HS-5 (cell line): ENCODE measurements at regions not wholly inside any gene's neighbourhood (a gene's known extent, or its start where the extent isn't known, plus 50 kb on each side); places are given as distances from the start of the nearest gene placed in this dataset.
A peak's percentile ranks its signal among the peaks of the same experiment; 100 is the strongest.

Source experiments
- DNase-seq: peaks from one replicate; pipeline ENCODE4 v3.0.0-alpha.2; 2012; ENCODE audit warnings: low read depth

DNA sequence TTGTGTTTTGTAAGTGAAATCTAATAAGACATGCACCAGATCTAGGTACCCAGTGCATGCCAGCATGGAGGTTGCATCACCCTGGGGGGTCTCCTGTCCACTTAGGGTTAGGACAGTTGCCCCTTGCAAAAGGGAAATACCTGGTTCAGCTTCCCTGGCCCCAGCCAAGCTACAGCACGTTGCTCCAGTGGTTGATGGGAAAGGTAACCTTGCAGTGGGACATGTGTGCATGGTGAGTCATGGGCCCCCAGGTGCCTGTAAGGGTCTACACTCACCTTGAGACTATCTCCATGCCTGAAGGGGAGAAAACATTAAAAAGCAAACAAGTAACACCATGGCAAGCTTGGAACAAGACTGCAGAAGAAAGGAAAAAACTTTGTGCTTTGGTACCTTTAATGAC is 143.9 kb downstream of the LSM5 start:
- no peak for DNase-seq

DNA sequence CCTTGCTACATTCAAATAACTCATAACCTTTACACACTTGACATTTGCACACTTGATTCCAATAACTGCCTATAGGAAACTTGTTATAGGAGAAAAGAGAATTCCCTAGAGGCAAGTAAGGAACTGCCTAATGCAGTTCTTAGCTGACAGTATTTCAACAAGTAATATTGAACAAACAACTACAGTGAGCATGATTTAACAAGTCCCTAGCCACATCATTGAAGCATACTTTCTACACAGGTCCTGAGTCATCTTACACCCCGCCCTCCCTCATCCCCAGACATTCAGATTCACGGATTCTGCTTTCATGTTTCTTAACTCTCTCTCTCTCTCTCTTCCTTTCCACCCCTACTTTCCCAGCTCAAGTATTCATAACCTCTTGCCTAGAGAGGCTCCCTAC is 153.5 kb downstream of the LSM5 start:
- DNase-seq, result peak; percentile 25

GRCh38 chr7:32335107-32335506 is 155.1 kb downstream of the LSM5 start:
- peak; percentile 45 for DNase-seq

DNA sequence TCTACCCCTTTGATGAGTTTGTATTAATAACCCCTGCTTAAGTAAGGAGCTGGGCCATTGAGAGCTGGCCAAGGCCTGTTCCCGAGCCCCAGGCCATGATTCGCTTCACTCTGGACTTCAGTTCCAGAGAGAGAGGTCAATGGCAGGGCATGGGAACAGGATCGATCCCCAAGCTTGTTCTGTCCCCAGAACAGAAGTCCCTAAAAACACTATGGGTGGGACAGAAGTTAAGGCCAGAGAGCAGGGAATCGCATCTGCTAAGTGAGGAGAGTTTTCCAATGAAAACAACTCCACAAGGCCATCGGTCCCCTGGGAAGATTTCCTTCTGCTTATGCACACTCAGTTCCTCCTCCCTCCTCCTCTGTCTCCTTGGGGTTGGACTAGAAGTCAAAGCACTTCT is 159.6 kb downstream of the LSM5 start:
- DNase-seq, result no peak

GRCh38 chr7:32326078-32326477 is 164.1 kb downstream of the LSM5 start:
- no peak for DNase-seq

GRCh38 chr7:32323712-32324111 is 166.5 kb downstream of the LSM5 start:
- no peak for DNase-seq

DNA sequence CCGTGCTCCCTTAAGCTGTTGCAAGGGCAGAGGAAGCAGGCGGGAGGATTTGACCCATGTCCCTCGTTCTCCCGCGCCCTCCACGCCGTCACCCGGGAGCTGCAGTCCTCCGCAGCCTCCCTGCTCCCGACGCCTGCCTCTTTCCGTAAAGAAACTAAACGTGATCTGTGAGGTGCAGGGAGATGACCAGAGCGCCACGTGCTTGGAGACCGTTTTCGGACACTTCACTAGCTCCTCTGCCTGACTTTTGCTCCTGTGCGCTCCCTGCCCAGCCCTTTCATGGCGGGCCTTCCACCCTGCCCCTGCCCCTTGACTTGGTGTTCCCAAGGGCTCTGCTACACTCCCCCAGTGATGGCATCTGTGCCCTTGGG is 171.2 kb downstream of the LSM5 start:
- no peak for DNase-seq

DNA sequence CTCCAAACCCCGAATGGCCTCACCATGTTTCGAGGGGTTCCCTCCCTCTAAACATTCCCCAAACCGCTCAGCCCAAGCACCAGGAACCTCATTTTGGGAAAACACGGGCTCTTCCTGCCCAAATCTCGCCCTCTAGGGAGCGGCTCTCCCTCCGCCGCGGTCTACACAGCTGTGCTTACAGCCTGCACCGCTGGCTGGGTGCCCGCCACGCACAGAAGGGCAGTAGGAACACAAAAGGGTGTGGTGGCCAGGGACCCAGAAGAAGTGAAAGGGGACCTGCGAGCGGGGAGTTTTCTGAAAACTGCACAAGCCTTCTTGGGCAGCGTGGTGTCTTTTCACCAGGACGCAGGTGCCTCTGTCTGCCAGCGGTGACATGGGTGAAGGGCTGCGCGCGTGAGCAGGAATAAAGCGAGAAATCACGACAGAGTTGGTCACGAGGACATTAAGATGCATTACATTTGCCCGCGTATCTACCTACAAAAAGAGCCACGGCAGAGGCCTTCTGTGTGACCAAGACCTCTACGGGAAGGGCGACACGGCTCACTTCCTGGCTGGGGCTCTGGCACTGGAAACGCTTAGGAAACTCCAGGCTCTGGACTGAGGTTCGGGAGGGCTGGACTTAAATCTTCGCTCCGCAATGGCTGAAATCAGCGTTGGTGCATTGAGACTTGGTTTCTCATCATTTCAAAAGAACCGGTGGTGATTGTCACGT is 171.7 kb downstream of the LSM5 start:
- no peak for DNase-seq

DNA sequence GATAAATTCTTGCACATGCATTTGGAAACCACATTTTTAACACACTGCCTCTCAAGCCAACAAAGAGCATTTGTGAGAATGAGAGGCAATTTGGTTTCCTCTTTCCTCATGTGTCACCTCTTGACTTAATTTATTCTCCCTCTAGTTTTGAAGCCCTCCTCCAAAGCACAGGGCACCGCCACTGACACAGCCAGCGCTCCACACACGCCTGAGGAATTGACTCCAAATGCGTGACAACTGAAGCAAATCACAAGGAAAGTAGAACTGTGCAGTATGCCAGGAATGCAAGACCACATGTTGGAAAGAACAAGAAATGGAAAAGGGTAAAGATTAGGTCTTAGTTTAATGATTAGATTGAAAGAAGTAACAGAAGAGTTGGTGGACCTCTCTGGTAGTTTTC is 173.3 kb downstream of the LSM5 start:
- DNase-seq, result no peak

DNA sequence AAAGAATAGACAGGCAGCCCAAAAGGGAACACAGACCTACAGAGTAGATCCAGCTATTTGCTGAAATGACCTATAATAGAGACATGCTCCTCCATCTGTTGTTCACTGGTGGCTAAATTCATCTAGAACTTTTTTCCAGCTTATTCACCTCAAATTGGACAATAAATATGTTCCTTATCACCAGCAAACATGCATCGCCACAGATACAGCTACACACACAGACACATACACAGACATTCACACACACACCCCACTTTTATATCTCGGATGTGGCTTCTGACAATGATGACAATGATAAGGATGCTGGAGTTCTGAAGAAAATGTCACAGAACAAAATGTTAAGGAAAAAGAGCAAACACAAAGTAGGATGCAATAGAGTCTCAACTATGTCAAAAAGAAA is 175.4 kb downstream of the LSM5 start:
- no peak for DNase-seq

DNA sequence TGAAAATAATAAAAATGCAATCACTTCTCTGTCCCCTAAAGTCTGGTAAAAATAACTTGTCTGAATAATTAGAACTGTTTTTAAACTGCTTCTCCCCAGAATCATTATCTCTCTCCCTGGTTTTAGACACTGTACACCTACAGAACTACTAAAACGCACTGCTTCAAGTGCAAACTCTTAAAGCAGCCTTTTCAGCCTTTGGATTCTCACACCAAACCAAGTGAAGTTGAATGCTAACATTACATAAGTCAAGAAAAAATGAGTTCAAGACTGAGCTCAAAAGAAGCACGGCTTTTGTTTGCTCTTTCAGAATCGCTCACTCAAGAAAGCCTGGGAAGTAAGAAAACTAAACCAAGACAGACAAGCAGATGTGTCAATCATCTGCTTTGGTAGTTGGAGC is 188.8 kb downstream of the LSM5 start:
- no peak for DNase-seq

DNA sequence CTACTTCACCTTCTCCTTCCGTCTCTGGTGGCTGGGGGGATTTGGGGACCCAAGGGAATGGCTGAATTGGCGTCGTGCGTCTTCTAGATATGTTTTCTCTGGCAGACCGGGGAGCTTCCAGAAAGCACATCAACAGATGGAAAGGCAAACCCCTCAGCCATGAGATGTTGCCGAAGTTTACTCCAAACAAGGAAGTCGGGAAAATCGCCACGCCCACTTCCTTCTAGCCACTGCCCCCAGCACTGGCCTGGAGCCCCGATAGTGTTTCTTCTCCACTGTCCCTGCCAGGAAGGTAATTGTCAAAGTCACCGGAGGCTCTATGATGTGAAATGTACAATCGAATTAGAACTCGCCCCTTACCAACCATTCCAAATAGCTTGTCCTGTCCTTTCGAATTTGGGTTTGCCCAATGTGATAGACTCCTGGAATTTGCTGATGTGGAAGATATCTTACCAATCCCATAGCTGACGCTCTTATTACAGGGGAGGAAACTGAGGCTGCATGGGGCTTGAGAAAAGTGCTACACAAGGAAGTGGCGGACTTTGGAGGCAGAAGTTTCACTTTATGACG is 191.0 kb downstream of the LSM5 start:
- DNase-seq, result peak; percentile 15

GRCh38 chr7:32298408-32299132 is 191.6 kb downstream of the LSM5 start:
- no peak for DNase-seq

DNA sequence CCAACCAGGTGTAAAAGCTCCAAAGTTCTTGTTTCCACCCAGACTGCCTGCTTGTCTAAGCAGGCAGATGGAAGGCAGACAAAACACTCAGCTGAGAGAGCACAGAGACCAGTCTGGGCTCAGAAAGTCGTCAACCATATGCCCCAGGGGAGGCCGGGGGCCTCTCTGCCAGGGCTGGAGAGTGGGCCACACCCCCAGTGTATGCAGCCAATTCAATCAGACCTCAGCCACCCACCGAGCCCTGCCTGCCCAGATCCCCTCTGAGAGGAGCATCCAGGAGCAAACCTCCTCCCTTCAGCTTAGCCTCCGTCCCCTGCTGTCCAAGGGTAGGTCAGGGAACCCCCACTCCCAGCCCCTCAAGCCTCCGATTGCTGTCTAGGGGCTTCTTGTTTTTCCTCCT is 196.3 kb downstream of the LSM5 start:
- no peak for DNase-seq

DNA sequence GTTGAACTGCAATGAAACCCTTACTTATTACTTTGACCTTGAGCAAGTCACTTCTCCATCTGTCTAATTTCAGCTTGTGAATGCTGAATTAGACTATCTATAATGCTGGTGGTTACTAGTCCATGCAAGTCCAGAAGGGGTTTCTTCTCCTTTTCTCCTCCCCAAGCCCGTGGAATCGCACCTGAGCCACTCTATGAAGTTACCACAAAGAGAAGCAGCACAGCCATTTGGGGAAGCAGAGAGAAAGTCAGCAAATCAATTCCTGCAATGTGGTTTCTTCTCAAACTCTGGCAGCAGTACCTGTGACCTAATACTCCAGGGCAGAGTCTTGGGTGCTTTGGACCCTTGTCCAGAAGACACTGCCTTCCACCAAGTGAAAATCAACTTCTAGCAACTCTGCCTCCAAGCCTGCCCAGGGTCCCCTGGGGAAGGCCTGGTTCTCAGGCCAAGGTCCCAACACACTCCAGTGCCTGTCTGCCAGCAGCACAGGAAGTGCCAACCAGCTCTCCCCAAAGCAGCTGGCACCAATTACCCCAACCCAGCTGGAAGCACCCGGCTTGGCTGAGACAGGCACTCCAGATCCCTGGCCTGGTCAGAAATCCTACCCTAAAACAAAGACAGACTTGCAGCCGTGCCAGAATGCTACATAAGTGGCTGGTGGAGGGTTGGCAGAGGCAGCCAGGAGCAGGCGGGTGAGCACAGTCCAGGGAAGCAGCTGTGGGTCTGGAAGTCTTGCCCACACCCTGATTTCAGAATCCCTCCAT is 200.3 kb downstream of the LSM5 start:
- no peak for DNase-seq

DNA sequence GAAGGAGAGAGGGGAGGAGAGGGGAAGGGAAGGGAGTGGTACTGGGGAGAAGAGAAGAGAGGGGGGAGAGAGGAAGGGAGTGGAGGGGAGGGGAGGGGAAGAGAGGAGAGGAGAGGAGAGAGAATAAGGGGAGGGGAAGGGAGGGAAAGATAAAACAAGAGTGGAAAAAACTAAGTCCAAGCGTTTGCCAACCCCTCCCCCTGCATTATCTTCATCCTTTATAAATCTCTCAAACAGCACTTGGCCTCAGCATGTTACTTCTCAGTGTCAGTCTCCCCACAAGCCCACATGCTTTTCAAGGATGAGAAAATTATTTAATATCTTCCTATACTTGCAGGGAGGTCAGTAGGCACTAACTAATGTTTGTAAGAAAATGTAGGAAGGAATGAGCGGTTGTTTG is 204.5 kb downstream of the LSM5 start:
- no peak for DNase-seq

DNA sequence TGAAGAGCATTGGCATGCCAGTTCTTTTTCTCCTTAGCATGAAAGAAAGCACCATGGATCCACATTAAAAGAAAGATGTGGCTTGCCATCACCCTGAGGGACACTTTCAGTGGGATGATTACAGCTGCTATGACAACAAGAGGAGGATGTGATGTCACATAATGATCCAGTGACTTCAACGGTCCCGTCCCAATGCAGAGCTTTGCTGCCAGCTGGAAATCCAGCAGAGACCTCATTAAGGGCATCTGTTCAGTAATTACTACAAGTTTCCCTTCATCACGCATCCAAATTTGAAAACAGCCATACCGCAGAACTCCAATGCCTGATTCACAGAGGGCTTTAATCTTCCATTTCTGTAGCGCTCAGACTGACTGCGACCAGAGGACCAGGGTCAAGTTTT is 206.6 kb downstream of the LSM5 start:
- DNase-seq, result no peak

- DNase-seq, result no peak
Measured at GRCh38 chr7:32279500-32279899, 209.3 kb upstream of the PDE1C start.

- no peak for DNase-seq
Measured at GRCh38 chr7:32275216-32276009, 205.2 kb upstream of the PDE1C start.

- no peak for DNase-seq
Measured at GRCh38 chr7:32273297-32273696, 203.1 kb upstream of the PDE1C start.

- DNase-seq, result no peak
Measured at GRCh38 chr7:32266932-32267475, 196.8 kb upstream of the PDE1C start.
